IPS-18c (cell line): ENCODE measurements at regions not wholly inside any gene's neighbourhood (a gene's known extent, or its start where the extent isn't known, plus 50 kb on each side); places are given as distances from the start of the nearest gene placed in this dataset.
"Not testable (repeated sequence)": the region's sequence is repeated elsewhere in the genome, so short reads cannot be mapped to it uniquely, and the experiment has no call there.

Source experiments
- H3K4me3 ChIP-seq: 2 replicates; pipeline ENCODE4 v1.7.0; 2013; ENCODE audit warnings: low read depth, mild to moderate bottlenecking, low read length, moderate library complexity; ENCODE audit not compliant: insufficient read depth
- H3K9me3 ChIP-seq: one replicate; pipeline ENCODE4 v1.6.1; 2013; ENCODE audit warnings: mild to moderate bottlenecking, low read length, moderate library complexity; ENCODE audit not compliant: control insufficient read depth, insufficient read depth

DNA sequence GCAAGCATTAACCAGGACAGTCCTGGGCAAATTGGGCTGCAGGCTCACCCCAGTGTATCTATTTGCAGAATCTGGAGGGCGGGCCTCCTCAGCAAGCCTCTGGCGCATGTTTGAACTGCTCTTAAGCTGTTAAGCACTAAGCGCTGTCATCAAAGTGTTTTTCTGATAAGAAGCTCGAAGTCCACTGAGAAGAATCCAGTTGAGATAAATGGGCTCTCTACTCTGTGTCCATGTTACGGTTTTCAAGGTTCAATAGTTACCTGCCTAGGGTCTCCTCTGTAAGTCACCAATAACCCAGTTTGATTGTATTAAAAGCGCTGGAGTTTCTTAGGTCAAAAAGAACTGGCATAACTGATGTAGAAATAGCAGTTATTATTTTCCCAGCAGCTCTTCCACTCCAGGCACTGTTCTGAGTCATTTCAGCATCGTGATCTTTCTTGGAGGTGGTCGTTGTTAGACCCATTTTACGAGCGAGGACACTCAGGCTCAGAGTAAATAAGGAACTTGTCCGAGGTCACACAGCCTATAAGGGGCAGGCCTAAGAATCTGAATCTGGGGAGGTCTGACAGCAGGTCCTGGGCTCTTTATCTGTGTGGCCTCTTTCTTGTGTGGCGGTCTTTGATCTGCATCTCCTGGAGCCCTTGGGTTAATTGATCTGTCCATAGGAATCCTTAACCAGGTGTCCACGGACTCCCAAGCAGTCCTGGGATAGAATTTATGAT, 207.4 kb upstream of the ZNF217 start:
- H3K4me3 ChIP-seq = no peak overlapping the region
- H3K9me3 ChIP-seq = no peaks in the 10 kb centered on the region

DNA sequence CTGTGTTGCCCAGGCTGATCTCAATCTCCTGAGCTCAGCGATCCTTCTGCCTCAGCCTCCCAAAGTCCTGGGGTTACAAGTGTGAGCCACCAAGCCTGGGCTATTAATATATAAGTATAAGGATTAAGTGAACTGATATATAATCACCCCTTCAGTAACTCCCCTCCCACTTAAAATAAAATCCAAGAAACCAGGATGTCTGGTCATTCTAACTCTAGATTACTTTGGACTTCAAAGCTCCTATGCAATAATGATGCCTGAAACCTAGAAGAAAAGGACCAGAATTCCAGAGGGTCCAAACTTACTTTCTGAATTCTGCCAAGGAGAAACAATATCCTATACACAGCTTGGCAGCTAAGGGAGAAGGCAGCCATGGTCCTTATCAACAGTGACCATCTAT, 206.8 kb upstream of the ZNF217 start:
- no peak overlapping the region for H3K4me3 ChIP-seq
- H3K9me3 ChIP-seq = no peaks in the 10 kb centered on the region

DNA sequence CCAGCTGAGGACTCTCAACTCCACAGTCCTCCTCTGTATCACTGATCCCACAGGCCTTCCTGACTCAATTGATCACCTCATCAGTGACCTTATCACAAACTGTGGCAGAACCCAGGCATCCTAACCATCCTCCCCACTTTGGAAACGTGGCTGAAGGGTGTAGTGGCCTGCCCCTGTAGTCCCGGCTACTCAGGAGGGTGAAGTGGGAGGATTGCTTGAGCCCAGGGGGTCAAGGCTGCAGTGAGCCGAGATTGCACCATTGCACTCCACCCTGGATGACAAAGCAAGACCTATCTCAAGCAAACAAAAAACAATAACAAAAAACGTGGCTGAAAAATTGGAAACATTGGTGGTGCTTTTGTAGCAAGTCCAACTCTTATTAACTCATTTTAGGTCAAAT, 203.4 kb upstream of the ZNF217 start:
- no peak overlapping the region for H3K4me3 ChIP-seq
- H3K9me3 ChIP-seq = no peaks in the 10 kb centered on the region

DNA sequence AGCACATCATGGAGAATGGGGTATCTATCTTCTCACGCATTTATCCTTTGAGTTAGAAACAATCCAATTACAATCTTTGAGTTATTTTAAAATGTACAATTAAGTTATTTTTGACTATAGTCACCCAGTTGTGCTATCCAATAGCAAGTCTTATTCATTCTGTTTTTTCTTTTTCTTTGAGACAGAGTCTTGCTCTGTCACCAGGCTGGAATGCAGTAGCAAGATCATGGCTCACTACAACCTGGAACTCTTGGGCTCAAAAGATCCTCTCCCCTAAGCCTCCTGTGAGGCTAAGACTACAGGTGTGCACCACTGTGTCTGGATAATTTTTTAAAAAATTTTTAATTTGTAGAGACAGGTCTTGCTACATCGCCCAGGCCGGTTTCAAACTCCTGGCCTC, 201.5 kb upstream of the ZNF217 start:
- Histone ChIP-seq H3K9me3 (no peaks in the 10 kb centered on the region), H3K4me3 (no peak overlapping the region)

DNA sequence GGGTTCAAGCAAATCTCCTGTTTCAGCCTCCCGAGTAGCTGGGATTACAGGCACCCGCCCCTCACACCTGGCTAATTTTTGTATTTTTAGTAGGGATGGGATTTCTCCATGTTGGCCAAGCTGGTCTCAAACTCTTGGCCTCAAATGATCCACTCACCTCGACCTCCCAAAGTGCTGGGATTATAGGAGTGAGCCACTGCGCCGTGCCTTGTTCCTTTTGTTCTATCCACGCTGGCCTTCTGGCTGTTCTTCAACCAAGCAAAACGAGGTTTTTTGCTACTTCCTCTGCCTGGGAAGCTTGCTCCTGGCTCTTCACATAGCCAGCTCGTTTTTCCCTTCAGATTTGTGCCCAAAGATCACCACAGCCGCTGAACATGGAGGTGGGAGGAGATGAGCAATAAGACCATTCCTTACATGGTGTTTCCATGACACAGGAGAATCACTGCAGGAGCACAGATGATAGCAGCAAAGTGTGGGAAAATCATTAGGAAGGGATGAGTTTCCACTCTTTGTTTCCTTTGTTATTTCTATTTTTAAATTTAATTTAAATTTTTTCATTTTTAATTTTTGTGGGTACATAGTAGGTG, 201.0 kb upstream of the ZNF217 start:
- H3K4me3 ChIP-seq = no peak overlapping the region

DNA sequence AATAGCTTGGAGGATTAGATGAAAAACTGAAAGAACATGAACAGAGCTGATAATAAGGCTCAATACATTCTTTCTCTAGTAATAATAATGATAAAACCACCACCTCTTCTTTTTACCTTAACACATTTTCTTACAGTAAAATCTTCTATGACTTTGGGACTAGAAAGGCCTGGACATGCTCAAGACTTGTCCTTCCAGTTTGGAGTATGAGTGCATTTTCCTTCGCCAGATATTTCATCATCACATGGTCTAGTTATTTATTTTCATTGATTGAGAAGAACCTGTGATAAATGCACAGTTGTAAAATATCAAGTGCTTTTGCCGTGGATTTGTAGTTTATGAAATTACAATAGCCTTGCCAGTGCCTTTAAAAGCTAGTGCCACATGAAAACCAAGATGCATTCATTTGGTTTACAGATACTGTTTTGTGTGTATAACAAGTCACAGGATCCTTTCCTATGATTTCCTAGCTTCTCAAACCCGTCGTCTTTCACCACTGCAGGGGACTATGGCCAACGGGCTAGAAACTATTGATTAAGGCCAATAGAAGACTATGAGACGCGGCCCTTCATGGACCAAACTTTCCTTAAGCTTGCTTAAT, 200.2 kb upstream of the ZNF217 start:
- H3K9me3 ChIP-seq = no peaks in the 10 kb centered on the region
- H3K4me3 ChIP-seq = no peak overlapping the region

More for the DNA sequence above, 201.0 kb upstream of the ZNF217 start:
- H3K9me3 ChIP-seq = no peaks in the 10 kb centered on the region

DNA sequence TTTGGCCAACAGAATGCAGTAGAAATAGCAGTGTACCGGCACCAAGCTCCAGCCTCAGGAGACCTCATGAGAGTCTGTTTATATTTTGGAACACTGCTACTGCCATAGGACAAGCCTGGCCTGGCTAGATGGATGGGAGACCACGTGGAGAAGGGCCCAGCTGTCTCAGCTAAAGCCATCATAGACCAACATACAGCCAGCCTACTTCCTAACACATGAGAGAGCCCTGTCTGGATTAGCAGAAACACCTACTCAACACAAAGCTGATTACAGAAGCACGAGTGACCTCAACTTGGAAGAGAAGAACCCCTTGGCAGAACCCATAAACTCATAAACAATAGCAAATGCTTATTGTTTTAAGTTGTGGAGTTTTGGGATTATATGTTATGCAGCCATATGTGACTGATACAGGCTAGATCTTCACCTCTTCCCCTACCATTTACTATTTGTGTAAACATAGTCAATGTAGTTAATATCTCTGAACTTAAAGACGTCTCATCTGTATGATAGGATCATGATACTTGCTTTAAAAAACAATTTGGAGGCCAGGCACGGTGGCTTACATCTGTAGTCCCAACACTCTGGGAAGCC, 199.4 kb upstream of the ZNF217 start:
- Histone ChIP-seq H3K9me3 (no peaks in the 10 kb centered on the region), H3K4me3 (no peak overlapping the region)

DNA sequence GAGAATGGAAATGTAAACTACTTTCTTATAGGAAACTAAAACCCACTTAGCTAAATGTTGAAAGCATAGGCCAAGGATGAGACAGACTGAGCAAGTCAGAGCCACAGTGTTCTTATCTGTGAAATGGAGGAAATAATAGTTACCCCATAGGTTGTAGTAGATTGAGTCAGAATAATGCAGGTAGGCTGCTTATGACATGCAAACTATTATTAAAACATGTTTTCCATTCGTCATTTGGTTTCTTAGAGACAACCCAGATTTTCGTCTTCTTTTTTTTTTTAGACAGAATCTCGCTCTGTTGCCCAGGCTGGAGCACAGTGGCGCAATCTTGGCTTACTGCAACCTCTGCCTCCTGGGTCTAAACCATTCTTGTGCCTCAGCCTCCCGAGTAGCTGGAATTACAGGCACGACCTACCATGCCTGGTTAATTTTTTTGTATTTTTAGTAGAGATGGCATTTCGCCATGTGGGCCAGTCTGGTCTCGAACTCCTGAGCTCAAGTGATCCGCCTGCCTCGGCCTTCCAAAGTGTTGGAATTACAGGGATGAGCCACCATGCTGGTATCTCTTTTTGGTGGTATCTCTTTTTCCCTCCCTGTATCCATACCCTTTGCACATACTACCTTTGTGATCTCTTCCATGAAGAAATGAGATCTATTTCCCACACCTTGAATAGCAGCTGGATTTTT, 196.5 kb upstream of the ZNF217 start:
- no peak overlapping the region for H3K4me3 ChIP-seq
- H3K9me3 ChIP-seq = no peaks in the 10 kb centered on the region

DNA sequence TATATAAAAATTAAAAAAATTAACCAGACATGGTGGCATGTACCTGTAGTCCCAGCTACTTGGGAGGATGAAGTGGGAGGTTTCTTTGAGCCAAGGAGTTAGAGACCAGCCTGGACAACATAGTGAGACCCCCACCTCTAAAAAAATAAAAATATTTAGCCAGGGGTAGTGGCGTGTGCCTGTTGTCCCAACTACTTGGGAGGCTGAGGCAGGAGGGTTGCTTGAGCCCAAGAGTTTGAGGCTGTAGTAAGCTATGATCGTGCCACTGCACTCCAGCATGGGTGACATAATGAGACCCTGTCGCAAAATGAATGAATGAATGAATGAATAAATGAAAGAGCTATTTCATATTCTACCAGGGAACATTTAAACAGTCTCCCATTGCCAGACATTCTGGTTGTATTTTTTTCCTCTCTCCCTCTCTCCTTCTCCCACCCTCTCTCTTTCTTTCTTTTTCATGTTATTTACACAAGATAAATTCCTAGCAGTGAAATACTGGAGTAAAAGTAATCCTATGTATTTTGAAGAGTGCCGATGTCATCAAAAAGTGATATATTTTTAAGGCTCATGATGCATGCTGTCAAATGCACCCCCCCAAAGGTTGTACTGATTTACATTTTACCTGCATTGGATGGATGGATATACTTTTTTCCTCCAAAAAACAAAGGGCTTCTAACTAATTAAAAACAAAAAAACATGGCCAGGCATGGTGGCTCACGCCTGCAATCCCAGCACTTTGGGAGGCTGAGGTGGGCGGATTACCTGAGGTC, 194.8 kb upstream of the ZNF217 start:
- no peaks in the 10 kb centered on the region for H3K9me3 ChIP-seq

DNA sequence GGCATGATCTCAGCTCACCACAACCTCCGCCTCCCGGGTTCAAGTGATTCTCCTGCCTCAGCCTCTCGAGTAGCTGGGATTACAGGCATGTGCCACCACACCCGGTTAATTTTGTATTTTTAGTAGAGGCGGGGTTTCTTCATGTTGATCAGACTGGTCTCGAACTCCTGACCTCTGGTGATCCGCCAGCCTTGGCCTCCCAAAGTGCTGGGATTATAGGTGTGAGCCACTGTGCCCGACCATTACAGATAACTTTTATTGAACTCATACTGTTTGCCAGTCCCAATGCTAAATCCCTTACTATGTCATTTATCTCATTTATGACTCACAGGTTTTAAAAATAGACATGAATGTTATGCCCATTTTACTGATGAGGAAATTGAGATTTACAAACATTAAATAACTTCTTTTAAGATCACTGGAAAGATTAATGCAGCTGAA, 193.9 kb upstream of the ZNF217 start:
- H3K4me3 ChIP-seq = not testable (repeated sequence)

More for the DNA sequence above, 194.8 kb upstream of the ZNF217 start:
- H3K4me3 ChIP-seq = no peak overlapping the region

DNA sequence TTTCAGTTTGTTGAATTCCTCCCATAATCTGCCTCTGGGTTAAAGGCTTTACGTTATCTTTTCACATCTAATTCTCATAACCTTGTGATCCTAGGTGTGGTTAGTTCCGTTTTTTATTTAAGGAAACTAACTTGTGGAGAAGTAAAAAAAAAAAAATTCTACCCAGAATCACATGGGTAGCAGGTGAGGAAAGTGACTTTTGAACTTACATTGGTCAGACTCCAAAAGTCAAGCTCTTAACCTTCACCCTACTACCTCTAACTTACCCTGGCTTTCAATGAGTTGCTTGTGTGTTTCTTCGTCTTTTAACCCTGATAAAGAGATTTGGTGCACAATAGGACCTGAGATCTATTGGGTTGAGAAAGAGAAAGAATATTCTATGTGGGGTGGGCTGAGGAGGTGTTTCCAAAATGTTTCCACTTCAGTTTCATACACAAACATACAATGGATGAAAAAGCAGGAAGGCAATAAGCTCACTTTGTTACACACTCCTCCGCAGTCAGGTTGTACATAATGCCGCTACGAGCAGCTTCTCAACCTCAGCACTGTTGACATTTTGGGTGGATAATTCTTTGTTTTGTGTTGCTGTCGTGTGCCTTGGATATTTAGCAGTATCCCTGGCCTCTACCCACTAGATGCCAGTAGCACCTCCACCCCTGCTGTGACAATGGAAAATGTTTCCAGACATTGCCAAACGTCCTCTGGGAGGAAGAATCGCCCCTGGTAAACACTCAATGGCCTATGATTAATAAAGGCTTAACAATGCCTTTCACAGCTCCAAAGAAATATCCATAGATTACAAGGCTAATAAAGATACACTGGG, 193.0 kb upstream of the ZNF217 start:
- Histone ChIP-seq H3K9me3 (no peaks in the 10 kb centered on the region), H3K4me3 (no peak overlapping the region)

More for the DNA sequence above, 193.9 kb upstream of the ZNF217 start:
- not testable (repeated sequence) for H3K9me3 ChIP-seq

DNA sequence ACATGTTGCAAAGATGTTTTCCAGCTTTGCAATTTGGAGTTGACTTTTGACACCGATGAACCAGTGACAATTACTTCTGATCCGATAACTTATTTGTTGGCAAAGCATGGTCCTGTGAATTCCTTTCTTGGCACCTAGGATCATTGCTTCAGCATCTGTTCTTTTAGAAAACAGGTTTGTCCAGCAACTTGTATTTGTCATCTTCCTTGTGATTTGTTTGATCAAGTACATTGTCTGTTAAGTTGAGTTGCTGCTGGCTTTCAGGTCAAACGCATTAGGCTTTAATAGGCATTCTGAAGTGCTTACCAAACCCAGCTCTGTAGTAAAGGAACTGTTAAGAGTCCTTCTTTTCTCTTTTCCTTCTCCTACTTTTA, 192.4 kb upstream of the ZNF217 start:
- H3K9me3 ChIP-seq = no peaks in the 10 kb centered on the region
- no peak overlapping the region for H3K4me3 ChIP-seq

DNA sequence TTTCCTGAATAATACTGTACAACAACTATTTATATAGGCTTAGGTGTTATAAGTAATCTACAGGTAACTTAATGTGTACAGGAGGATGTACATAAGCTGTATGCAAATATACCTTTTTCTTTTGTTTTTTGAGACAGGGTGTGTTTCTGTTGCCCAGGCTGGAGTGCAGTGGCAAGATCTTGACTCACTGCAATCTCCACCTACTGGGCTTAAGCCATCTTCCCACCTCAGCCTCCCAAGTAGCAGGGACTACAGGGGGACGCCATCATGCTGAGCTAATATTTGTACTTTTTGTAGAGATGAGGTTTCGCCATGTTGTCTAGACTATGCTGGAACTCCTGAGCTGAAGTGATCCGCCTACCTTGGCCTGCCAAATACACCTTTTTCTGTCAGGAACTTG, 191.7 kb upstream of the ZNF217 start:
- Histone ChIP-seq H3K9me3 (no peaks in the 10 kb centered on the region), H3K4me3 (no peak overlapping the region)

DNA sequence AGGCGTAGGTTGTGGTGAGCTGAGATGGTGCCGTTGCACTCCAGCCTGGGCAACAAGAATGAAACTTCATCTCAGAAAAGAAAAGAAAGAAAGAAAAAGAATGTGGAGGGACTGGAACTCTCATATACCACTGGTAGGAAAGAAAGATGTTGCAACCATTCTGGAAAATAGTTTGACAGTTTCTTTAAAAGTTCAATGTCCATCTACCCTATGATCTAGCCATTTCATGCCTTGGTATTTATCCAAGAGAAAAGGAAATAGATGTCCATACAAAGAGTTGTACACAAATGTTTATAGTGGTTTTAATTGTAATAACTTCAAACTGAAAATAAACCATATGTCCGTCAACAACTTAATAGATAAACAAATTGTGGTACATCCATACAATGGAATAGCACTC, 190.1 kb upstream of the ZNF217 start:
- H3K4me3 ChIP-seq = no peak overlapping the region
- H3K9me3 ChIP-seq = no peaks in the 10 kb centered on the region

DNA sequence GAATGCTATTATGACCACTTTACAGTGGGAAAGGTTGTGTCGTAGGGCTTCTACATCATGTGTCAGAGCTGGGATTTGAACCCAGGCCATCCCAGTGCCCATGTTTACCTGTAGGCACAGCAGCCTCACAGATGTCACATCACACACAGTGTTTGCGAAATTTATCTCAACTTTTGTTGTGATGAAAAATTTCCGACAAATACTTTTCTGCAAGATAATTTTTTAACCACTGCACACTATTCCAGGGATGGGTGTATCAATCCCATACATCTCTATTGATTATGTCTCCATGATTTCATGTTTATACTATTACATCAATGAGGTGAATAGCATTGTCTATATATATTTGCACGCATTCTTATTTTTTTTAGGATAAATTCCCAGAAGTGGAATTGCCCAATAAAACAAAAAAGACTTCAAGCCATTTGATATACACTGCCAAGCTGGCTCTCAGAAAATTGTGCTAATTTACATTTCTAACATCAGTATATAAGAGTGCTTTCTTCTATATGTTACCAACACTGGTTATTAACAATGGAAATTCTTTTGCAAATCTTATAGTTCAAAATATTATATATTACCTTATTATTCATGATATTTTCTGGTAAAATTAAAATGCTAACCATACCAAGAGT, 189.1 kb upstream of the ZNF217 start:
- H3K9me3 ChIP-seq = no peaks in the 10 kb centered on the region
- no peak overlapping the region for H3K4me3 ChIP-seq

DNA sequence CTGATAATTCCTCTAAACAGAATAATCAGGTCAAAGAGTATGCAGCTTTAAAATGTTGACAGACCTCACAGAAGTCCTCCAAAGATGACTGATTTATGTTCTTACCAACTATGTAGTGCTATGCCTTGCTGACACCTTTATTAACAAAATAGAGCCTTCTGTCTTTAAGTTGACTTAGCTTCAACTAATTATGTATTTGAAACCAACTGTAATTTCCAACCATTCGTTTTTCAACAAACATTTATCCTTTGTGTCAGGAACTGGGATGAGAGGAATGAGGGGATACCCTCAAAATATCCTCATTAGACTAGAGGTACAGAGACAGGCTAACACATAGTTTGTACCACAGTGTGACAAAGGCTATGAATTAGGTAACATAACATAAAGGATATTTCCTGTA, 186.2 kb upstream of the ZNF217 start:
- no peaks in the 10 kb centered on the region for H3K9me3 ChIP-seq
- no peak overlapping the region for H3K4me3 ChIP-seq
